GM19372 (cell line): ENCODE measurements at regions not wholly inside any gene's neighbourhood (a gene's known extent, or its start where the extent isn't known, plus 50 kb on each side); places are given as distances from the start of the nearest gene placed in this dataset.
"Not testable (repeated sequence)": the region's sequence is repeated elsewhere in the genome, so short reads cannot be mapped to it uniquely, and the experiment has no call there.

Experiments used
- ATAC-seq: cut with Tn5 transposase; IDR thresholded peaks from one replicate; pipeline ENCODE4 v1.9.1; 2021; ENCODE audit warnings: mild to moderate bottlenecking, low read depth, moderate library complexity; ENCODE audit not compliant: unreplicated experiment

GRCh38 chr2:90179591-90179990, 1488.1 kb downstream of the RPIA start:
- ATAC-seq, result not testable (repeated sequence)

DNA sequence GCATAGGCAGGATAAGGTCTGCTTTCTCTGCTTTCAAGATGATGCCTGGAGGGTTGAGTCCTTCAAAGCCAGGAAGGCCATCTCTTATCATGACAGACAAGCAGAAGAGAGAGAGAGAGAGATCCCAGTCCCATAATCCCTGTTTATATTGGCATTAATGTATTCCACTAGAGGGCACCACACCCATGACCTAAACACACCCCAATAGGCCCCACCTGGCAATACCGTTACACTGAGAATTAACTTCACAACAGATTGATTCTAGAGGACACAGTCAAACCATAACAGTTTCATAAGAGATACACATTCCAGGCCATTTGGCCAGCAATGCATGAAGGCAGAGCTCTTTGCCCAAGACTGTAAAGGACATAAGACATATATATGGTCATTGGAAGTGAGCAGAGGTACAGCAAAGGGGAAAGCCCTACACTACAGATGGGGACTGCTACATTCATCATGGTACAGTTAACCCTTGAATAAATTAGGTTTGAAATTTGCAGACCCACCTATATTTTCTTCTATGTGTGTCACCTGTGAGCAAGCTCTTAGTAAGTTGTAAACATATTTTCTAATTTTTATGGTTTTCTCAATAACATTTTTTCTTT, 1516.1 kb downstream of the RPIA start:
- ATAC-seq, result no peak

DNA sequence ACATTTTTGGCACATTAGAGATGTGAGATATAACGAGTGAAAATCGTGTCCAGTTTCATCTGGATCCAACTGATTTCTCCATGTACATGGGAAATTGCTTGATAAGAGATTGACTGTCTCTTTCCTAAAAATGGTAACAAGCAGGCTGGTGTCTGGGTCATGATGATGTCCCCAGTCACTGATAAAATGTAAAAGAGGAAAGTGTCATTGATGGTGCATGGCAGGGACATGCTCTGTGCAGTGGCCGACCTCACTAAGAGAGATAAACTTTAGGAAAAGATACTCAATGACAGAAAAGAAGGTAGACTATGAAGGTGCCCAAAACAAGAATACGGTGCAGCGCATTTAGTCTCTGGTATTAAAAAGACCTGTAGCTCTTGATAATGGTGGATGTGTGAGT, 1517.5 kb downstream of the RPIA start:
- ATAC-seq, result no peak

DNA sequence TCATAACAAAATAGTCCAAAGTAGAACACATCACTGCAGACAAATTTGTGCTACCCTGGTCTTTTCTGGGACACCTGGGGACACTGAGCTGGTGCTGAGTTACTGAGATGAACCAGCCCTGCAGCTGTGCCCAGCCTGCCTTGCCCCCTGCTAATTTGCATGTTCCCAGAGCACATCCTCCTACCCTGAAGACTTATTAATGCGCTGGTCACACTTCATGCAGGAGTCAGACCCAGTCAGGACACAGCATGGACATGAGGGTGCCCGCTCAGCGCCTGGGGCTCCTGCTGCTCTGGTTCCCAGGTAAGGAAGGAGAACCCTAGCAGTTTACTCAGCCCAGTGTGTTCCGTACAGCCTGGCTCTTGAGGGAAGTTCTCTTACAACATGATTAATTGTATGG, 1518.3 kb downstream of the RPIA start:
- no peak for ATAC-seq

DNA sequence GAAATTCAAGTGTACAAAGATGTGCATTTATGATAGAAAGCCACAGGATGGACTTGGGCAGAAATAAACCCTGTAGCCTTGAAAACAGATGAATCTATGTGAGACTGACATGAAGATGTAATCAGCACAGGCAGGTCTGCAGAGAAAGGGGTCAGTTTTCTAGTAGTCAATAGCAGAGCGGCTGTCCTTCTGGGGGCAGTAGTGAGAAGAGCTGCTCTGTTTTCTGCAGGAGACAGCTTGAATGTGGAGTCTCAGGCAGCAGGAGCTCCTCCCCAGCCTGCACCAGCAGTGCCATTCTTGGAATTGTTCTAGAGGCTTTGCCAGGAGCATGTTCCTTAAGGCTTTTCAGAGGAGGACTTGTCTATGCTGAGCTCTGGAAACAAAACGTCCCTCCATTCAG, 1524.4 kb downstream of the RPIA start:
- not testable (repeated sequence) for ATAC-seq

DNA sequence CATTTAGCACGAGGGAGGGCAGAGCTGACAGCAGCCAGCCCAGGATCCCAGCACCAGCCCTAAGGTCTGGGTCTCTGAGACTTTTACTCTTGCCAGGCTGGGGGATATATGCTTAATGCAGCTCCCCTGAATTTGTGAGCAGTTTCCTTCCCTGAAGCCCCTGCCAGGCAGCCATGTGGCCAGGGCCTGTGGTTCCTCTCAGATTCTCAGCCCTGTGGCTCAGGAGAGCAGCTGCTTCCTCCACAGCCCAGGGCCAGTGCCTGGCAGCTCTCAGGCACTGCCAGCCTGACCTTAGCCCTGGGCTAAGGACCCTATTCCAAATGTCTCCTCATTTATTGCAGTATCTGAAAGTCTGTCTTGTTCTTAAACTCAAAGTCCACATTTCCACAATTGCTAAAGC, 1525.3 kb downstream of the RPIA start:
- ATAC-seq, result not testable (repeated sequence)

DNA sequence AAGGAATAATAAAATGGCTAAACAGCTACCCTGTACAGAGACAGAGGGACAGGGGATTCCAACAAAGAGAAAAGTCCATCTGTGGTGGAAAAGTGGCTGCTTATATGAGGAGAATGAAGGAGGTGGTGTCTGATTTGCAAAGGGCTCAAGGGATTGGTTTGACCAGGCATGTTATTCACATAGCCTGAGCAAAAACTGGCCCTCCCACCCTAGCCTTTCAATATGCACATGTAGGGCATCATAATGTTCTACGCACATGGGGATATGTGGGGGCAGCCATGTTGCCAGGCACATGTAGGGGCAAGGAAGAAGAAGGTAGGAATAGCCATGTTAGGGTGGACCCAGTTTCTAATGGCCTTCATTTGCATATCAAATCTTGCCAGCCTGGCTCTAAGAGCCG, 1527.1 kb downstream of the RPIA start:
- ATAC-seq, result not testable (repeated sequence)

DNA sequence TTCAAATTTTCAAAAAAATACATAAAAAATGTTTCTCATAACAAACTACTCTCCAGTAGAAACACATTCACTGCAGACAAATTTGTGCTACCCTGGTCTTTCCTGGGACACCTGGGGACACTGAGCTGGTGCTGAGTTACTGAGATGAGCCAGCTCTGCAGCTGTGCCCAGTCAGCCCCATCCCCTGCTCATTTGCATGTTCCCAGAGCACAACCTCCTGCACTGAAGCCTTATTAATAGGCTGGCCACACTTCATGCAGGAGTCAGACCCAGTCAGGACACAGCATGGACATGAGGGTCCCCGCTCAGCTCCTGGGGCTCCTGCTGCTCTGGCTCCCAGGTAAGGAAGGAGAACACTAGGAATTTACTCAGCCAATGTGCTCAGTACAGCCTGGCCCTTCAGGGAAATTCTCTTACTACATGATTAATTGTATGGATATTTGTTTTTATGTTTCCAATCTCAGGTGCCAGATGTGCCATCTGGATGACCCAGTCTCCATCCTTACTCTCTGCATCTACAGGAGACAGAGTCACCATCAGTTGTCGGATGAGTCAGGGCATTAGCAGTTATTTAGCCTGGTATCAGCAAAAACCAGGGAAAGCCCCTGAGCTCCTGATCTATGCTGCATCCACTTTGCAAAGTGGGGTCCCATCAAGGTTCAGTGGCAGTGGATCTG, 1529.3 kb downstream of the RPIA start:
- ATAC-seq, result not testable (repeated sequence)

DNA sequence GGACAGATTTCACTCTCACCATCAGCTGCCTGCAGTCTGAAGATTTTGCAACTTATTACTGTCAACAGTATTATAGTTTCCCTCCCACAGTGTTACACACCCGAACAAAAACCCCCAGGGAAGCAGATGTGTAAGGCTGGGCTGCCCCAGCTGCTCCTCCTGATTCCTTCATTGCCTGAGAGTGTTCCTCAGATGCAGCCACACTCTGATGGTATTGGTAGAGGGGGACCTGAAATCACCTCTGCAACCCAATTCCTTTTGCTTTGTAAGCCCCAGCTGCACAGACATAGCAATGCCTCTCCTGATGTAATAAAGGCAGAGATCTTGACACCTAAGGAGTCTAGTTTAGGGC, 1529.8 kb downstream of the RPIA start:
- no peak for ATAC-seq

GRCh38 chr2:90224767-90225166, 1533.3 kb downstream of the RPIA start:
- not testable (repeated sequence) for ATAC-seq

DNA sequence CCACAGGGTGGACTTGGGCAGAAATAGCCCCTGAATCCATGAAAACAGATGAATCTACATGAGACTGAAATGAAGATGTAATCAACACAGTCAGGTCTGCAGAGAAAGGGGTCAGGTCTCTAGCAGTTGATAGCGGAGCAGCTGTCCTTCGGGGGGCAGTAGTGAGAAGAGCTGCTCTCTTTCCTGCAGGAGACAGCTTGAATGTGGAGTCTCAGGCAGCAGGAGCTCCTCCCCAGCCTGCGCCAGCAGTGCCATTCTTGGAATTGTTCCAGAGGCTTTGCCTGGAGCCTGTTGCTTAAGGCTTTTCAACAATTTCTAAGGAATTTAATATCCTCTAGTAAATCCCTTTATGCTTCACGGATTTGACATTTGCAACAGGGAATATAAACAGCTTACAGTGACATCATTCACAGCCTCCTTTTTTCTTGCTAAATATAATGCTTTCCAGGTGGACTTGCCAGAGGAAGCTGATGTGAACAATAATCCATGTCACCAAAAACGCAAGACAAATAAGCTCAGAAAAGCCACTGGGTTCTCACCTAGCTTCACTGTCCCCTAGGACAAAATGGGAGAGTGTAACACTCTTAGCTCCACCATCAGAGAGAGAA, 1535.1 kb downstream of the RPIA start:
- ATAC-seq, result not testable (repeated sequence)

DNA sequence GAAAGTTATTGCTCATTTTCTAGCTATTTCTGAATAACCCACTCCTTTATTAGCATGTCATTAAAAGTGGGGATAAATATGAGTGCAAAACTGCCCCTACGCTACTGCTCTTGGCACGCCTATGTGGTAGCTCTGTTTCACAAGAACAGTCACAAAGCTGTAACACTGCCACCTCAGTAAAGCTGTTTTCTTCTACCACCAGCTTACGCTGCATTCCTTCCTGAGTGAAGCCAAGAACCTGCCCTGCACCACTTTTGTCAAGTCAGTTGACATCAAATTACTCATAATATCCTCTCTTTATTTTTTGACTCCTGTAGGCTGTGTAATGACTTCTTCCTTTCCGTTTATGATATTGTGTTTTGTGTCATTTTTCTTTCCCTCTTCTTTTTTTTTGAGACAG, 1539.7 kb downstream of the RPIA start:
- ATAC-seq, result not testable (repeated sequence)

DNA sequence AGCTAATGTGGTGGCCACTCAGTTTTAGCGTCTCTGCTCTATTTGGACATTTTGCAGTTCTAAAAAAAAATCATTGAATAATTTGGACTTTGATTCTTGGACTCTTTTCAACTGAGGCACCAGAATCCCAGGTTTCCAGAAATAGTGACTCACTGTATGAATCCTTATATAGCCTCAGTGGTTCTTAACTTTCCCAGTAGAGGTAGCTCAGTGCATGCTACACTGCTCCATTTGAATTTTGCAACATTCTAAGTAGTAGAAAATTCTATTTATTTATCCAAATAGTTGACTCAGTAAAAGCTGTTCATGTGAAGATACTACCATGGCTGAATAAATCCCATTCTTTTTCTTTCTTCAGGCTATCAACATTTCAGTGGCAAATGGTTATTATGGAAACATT, 1544.0 kb downstream of the RPIA start:
- not testable (repeated sequence) for ATAC-seq

- ATAC-seq, result not testable (repeated sequence)
Measured at GRCh38 chr2:90237923-90238361, 1546.5 kb downstream of the RPIA start.

- not testable (repeated sequence) for ATAC-seq
Measured at GRCh38 chr2:90238505-90239230, 1547.2 kb downstream of the RPIA start.

GRCh38 chr2:90239769-90240168, 1548.3 kb downstream of the RPIA start:
- ATAC-seq, result not testable (repeated sequence)

DNA sequence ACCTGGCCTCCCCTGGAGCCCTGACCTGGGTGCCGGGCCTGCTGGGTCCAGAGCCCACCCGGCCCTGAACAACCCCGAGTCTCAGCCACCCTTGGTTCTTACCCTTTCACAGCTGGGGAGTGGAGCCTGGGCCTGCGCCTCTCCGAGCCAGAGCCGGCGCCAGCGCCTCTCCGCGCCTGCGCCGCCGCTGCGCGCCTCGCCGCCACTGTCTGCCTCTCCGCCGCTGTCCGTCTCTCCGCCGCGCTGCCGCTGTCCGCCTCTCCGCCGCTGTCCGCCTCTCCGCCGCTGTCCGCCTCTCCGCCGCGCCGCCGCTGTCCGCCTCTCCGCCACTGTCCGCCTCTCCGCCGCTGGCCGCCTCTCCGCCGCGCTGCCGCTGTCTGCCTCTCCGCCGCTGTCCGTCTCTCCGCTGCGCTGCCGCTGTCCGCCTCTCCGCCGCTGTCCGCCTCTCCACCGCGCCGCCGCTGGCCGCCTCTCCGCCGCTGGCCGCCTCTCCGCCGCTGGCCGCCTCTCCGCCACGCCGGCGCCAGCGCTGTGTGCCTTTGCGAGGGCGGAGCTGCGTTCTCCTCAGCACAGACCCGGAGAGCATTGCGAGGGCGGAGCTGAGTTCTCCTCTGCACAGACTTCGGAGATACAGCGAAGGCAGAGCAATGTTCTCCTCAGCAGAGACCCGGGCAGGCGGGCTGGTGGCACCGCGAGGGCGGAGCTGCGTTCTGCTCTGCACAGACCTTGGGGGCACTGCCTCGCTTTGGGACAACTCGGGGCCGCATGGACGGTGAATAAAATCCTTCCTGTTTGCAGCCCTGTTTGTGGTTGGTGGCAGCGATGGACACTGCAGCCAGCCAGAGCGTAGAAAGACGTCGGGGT, 1553.7 kb downstream of the RPIA start:
- ATAC-seq, result not testable (repeated sequence)

DNA sequence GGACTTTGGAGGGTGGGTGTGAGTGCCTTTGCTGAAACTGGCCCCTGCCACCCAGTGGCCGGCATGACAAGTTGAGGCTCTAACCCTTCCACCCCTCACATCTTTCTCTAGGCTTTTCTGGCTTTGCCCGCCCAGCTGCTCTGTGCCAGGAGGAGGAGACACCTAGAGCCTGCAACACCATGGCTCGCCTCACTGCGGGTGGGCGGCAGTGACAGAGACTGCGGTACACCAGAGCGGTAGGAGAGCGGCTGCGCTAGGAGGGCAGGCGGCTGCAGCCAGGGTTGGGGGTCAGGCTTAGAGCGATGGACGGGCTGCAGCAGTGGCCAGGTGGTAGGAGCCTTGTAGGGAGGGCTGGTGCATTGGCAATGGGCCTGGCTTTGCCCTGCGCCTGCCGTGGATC, 1556.9 kb downstream of the RPIA start:
- not testable (repeated sequence) for ATAC-seq

- ATAC-seq, result not testable (repeated sequence)
Measured at GRCh38 chr2:90250350-90250749, 1558.9 kb downstream of the RPIA start.

- not testable (repeated sequence) for ATAC-seq
Measured at GRCh38 chr2:90251576-90251975, 1560.1 kb downstream of the RPIA start.
